NCI-H1436 treated with DMSO at 0.1 percent for 48 hours (cell line): ENCODE measurements at regions not wholly inside any gene's neighbourhood (a gene's known extent, or its start where the extent isn't known, plus 50 kb on each side); places are given as distances from the start of the nearest gene placed in this dataset.
"Not testable (repeated sequence)": the region's sequence is repeated elsewhere in the genome, so short reads cannot be mapped to it uniquely, and the experiment has no call there.

Experiments
- DNase-seq: peaks from one replicate; lab custom pipeline; 2025; lab: John Stamatoyannopoulos, UW

GRCh38 chr5:107068782-107069181, 602.0 kb downstream of the EFNA5 start:
- no peak for DNase-seq

- no peak for DNase-seq
These were observed 603.3 kb downstream of the EFNA5 start for GRCh38 chr5:107067395-107067794.

- DNase-seq: no peak
These were observed 607.2 kb downstream of the EFNA5 start for GRCh38 chr5:107063511-107063910.

GRCh38 chr5:107058803-107059202, 611.9 kb downstream of the EFNA5 start:
- no peak for DNase-seq

GRCh38 chr5:107058235-107058634, 612.5 kb downstream of the EFNA5 start:
- DNase-seq: no peak

GRCh38 chr5:107056278-107056677, 614.5 kb downstream of the EFNA5 start:
- no peak for DNase-seq

- DNase-seq: no peak
These were observed 623.7 kb downstream of the EFNA5 start for GRCh38 chr5:107047048-107047447.

- no peak for DNase-seq
These were observed 627.1 kb downstream of the EFNA5 start for GRCh38 chr5:107043665-107044064.

GRCh38 chr5:107040907-107041306, 629.8 kb downstream of the EFNA5 start:
- no peak for DNase-seq

- no peak for DNase-seq
These were observed 638.1 kb downstream of the EFNA5 start for GRCh38 chr5:107032629-107033028.

GRCh38 chr5:107028938-107029337, 641.8 kb downstream of the EFNA5 start:
- no peak for DNase-seq

- DNase-seq: no peak
These were observed 644.8 kb downstream of the EFNA5 start for GRCh38 chr5:107025712-107026497.

GRCh38 chr5:107023732-107024131, 647.0 kb downstream of the EFNA5 start:
- no peak for DNase-seq

GRCh38 chr5:107021575-107021974, 649.2 kb downstream of the EFNA5 start:
- no peak for DNase-seq

GRCh38 chr5:107020626-107021025, 650.1 kb downstream of the EFNA5 start:
- no peak for DNase-seq

GRCh38 chr5:107017616-107018015, 653.1 kb downstream of the EFNA5 start:
- no peak for DNase-seq

- DNase-seq: no peak
These were observed 658.4 kb downstream of the EFNA5 start for GRCh38 chr5:107012371-107012770.

GRCh38 chr5:107011605-107012004, 659.1 kb downstream of the EFNA5 start:
- no peak for DNase-seq

- no peak for DNase-seq
These were observed 660.7 kb downstream of the EFNA5 start for GRCh38 chr5:107010060-107010459.

GRCh38 chr5:107005653-107006052, 665.1 kb downstream of the EFNA5 start:
- no peak for DNase-seq

GRCh38 chr5:107005161-107005560, 665.6 kb downstream of the EFNA5 start:
- DNase-seq: no peak

GRCh38 chr5:107002115-107002514, 668.6 kb downstream of the EFNA5 start:
- no peak for DNase-seq

GRCh38 chr5:106999506-106999905, 671.2 kb downstream of the EFNA5 start:
- DNase-seq: not testable (repeated sequence)

GRCh38 chr5:106986006-106986405, 684.7 kb downstream of the EFNA5 start:
- DNase-seq: no peak
